HG03378 (cell line): ENCODE measurements at regions not wholly inside any gene's neighbourhood (a gene's known extent, or its start where the extent isn't known, plus 50 kb on each side); places are given as distances from the start of the nearest gene placed in this dataset.

ENCODE experiments used
- ATAC-seq: cut with Tn5 transposase; IDR thresholded peaks from one replicate; pipeline ENCODE4 v1.9.1; 2021; ENCODE audit warnings: mild to moderate bottlenecking, moderate library complexity; ENCODE audit not compliant: unreplicated experiment

- no peak for ATAC-seq
Measured at GRCh38 chr14:100381395-100382105, 58.4 kb downstream of the SLC25A47 start.

DNA sequence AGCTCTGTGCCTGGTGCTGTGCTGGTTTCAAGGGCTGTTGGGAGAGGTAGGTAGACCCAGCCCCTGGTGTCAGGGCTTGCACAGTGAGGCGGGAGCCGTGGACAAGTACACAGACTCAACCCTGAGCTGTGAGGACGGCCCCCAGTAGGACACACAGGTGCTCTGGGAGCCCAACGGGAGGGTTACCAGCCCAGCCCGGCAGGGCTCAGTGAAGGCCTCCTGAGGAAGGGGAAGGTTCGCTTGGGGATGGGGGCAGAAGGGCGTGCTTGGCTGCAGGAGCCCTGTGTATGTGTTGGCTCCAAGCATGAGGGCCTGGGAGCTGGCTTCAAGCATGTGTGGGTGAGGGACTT is 58.9 kb downstream of the SLC25A47 start:
- no peak for ATAC-seq

GRCh38 chr14:100383727-100384158 is 60.6 kb downstream of the SLC25A47 start:
- ATAC-seq: peak; percentile 76

DNA sequence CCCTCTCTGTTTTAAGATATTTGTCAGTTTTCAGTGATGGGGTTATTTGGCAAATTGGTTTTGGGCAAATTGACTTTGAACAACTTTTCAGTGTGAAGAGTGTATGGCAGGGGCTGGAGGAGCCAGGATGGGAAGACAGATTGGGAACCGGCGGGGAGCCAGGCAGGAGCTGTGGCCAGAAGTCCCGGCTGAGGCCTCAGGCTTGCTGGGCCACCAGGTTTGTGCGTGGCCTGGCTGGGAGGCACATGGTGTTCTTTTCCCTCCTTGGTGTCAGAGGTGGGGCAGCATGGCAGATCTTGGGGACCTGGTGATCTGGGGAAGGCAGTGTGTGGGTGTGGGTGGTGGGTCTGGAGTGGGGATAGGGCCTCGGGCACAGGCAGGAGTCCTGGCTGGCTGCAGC is 61.1 kb downstream of the SLC25A47 start:
- ATAC-seq: no peak

DNA sequence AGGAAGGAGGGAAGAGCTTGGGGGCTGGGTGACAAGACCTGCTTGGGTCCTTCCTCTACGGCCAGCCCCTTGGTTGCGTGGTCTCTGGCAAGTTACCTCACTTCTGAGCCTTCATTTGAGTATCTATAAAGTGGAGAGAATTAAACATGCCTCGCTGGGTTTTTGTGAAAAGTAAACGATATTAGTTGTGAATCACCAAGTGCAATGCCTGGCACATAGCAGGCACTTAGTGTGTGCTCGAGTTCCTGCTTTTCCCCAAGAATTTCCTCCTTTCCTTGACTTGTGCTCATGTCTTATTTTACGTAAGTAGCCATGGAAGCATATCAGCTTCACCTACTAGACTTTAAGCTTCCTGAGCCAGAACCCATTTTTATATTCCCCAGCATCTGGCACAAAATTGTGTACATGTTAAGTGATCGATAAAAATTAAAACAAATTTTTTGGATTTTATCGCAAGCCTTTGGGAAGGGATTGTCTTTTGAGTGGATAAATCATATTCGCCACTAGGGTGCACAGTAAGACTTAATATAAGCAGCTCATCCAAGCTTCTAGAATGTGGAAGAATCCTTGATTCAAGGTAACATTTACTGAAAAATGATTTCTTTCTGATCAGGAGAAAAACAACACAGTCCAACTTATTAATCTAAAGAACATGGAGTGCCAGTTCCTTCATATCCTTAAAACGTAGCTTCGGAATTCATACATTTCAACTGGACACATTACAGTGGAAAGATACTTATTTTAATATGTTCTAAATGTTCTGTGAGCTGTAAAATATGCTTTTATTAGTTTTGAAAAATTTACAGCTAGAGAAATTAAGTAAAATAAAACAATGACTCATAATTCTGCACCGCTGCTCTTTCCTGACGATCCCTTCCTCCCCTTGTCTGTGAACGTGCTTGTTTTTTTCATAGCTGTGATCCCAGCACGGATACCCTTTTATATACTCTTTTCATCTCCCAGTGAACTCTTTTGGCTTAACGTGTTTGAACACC is 62.0 kb downstream of the SLC25A47 start:
- ATAC-seq: no peak

DNA sequence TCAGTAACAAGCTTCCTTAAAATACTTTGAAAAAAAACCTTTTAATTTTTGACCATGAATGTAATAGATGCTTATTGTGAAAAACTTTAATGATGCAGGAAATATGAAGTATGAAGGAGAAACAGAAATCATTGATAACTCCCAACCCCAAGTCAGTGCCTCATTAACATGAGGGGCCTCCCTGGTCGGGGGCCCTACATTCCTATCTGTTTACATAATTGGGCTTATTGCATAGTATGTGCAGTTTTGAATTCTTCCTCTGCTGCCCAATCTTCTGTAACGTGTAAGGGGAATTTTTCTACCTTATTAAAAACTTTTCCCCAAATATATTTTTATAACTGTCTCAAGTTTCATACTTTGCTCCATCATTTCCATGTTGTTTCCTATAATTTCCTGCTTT is 63.0 kb downstream of the SLC25A47 start:
- ATAC-seq: no peak

DNA sequence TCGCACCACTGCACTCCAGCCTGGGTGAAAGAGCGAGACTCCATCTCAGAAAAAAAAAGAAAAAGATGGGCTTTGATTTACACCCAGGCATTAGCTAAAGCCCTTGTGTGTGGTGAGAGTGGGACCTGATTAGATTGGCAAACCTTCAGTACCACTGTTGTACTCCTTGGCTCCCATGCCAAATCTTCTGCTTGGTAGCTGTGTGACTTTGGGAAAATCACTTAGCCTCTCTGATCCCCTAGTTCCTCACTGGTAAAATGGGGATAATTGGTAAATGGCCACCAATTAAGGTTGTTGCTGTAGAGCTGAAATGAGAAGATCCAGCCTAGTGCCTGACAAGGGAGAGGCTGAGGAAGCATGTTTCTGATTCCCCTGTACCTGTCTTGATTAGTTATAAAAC is 63.7 kb downstream of the SLC25A47 start:
- no peak for ATAC-seq

DNA sequence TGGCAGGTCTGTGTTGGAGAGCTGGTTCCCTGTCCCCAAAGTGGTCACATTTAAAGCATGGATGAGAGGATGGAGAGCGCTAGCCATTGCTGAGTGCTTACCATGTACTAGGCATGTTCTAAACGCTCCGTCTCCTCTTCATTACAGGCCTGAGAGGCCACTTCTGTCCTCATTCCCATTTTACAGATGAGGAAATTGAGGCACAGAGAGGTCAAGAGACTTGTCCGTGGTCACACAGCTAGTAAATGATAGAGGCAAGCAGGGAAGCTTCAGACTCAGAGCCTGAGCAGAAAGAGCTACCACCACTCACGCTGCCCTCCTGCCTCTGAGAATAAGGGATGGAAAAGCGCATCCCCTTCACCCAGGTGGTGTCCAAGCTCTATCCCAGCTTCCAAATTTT is 64.3 kb downstream of the SLC25A47 start:
- no peak for ATAC-seq

DNA sequence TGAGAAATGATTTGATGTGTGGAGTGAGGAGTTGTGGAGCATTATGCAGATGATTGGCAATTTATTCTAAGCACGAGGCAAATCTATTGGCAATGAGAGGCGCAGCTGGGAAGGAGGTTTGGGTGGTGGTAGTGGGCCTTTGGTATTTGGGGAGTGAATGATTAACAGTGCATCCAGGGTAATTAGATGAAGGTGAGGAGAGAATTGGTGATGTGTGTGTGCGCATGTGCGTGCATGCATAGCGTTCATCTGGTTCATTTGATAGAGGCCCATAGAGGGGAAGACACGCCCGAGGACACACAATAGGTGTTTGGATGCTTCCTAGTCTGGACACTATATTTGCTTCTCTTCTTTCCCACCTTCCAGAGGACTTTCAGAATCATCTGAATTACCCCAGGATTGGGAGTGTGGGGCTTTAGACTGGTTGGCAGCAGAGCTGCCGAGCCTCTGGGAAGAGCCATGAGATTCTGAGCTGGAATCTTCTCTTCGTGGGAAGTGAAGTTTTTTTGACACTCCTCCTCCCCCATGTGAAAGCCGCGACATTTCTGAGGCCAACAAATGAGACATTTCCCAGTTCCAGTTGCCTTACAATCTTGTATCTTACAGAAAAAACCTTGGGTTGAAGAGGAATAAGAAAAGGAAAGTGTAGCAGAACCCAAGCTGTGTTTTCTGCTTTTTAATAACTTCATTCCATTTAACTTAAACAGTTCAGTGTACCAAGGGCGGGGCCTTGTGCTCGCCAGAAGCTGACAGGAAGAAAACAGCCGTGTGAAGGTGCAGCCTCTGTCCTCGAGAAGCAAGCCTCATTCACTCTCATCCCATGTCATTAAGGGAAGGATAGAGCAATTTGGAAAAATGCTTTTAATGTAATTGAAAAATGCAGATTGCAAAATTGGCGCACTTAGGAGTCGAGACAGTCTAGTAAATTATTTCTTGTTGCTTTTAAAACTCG is 65.2 kb downstream of the SLC25A47 start:
- ATAC-seq: no peak

GRCh38 chr14:100389497-100390104 is 66.5 kb downstream of the SLC25A47 start:
- no peak for ATAC-seq

- ATAC-seq: no peak
Measured at GRCh38 chr14:100391173-100391572, 68.0 kb downstream of the SLC25A47 start.

- no peak for ATAC-seq
Measured at GRCh38 chr14:100391724-100392123, 68.6 kb downstream of the SLC25A47 start.

DNA sequence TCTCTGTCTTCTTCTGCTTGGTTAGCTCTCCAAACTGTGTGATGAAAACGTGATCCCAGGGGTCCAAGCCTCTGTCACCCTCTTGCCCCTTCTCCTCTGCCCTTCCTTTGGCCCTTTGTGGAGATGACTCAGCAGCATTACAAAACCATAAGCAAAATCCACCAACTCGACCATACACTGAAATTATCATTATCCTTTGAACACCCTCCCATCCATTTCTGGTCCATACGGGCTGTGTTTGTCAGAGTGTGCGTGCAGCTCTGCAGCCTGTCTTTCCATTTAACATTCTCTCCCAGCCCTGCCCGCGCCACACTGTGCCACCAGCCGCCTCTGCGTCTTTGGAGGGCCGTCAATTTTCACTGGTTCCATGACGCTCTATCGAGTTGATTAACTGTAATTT is 69.2 kb downstream of the SLC25A47 start:
- no peak for ATAC-seq

- ATAC-seq: no peak
Measured at GRCh38 chr14:100393362-100393761, 70.2 kb downstream of the SLC25A47 start.

- ATAC-seq: no peak
Measured at GRCh38 chr14:100393906-100394732, 71.0 kb downstream of the SLC25A47 start.

- no peak for ATAC-seq
Measured at GRCh38 chr14:100394886-100395672, 71.9 kb downstream of the SLC25A47 start.

DNA sequence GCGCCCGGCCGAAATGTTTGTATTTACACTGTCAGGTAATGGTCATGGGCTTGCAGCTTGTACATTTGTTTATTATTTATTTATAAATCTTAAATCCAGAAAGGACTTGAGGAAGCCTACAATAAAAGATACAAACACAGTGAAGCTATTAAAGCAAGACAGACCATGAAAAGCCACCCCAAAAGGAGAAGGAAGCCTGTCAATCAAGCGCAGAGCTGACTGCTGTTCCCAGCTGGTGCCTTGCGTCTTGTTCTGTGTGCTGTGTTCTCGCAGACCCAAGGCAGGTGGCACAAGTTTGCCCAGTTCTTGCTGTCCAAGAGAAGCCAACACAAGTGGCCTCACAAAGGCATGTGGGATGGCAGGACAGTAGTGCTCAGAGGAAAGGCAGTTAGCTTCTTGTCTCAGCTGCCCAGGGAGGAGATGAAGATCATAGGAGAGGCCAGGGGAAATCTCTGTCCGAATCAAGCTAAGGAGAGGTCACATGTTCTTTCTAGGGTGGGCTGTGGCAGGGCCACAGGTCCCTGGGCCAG is 73.2 kb downstream of the SLC25A47 start:
- no peak for ATAC-seq

- ATAC-seq: no peak
Measured at GRCh38 chr14:100397005-100397404, 73.9 kb downstream of the SLC25A47 start.

GRCh38 chr14:100398044-100398443 is 74.9 kb downstream of the SLC25A47 start:
- no peak for ATAC-seq
